Skeletal muscle tissue (tissue), 3 donors: ENCODE measurements at regions not wholly inside any gene's neighbourhood (a gene's known extent, or its start where the extent isn't known, plus 50 kb on each side); places are given as distances from the start of the nearest gene placed in this dataset.

Experiments used
- H3K27ac ChIP-seq: one replicate; pipeline ENCODE4 v1.7.0; 2013; ENCODE audit warnings: mild to moderate bottlenecking, low read depth, low read length, inconsistent platforms
- H3K27me3 ChIP-seq, 3 donors: one replicate each; pipeline ENCODE4 v1.7.0; 2013; ENCODE audit warnings: low read length in 3 of 3; ENCODE audit not compliant: control insufficient read depth in 3 of 3, insufficient read depth in 3 of 3
- H3K36me3 ChIP-seq, 3 donors: one replicate each; pipeline ENCODE4 v1.7.0; 2013; ENCODE audit warnings: low read length in 3 of 3; ENCODE audit not compliant: control insufficient read depth in 3 of 3, insufficient read depth in 3 of 3
- H3K4me1 ChIP-seq, 3 donors: one replicate each; pipeline ENCODE4 v1.7.0; 2013; ENCODE audit warnings: low read length in 3 of 3, mild to moderate bottlenecking in 3 of 3; ENCODE audit not compliant: control insufficient read depth in 3 of 3, insufficient read depth in 3 of 3
- H3K4me3 ChIP-seq, 3 donors: one replicate each; pipeline ENCODE4 v1.7.0; 2013; ENCODE audit warnings: low read length in 3 of 3
- H3K9ac ChIP-seq, 3 donors: one replicate each; pipeline ENCODE4 v1.7.0; 2013; ENCODE audit warnings: low read length in 3 of 3, mild to moderate bottlenecking in 3 of 3, moderate library complexity in 2 of 3, low read depth in 1 of 3
- H3K9me3 ChIP-seq, 3 donors: one replicate each; pipeline ENCODE4 v1.7.0; 2013; ENCODE audit warnings: low read length in 3 of 3; ENCODE audit not compliant: control insufficient read depth in 3 of 3
- donor health status: Osteomylitis.

DNA sequence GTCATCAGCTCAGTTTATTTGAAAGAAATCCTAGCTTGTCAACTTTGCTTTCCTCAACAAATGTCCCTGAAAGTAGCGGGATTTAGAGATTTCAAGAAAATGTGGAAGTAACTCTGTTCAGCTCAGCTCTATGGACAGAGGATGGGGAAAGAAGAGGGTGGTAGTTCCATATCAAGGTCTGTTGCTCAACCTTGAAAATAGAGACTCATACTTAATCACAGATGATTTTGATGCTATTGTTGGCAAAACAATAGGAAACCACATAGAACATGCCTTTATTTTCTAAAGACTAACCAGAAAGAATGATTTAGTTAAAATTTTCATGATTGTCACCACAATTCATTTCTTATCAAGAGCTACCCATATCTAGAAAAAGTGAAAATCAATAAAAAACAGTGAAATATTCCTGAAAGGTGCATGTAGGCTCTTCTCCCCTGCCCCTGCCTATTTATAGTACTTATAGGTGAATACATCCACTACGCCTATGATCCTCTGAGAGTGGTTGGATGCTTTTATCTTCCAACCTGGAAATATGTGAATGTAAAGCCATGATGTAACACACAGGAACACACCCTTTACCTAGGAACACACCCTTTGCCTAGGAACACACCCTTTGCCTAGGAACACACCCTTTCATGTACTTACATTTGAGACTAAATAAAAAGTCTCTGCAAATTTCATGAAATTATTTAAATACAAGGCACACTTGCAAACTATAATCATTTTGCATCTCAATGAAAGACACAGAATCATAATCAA lies 65.8 kb downstream of the ETAA1 start:
- Histone ChIP-seq H3K27me3 (no peaks in the 10 kb centered on the region), H3K9me3 (no peaks in the 10 kb centered on the region), H3K27ac (no peak overlapping the region), H3K4me3 (no peak overlapping the region), H3K9ac (no peak overlapping the region), H3K4me1 (peaks cover 0 to 8% (median 6%) of the 10 kb centered on the region in 3 donors), H3K36me3 (no peaks in the 10 kb centered on the region)

- Histone ChIP-seq H3K4me1 (peaks cover 0 to 8% (median 6%) of the 10 kb centered on the region in 3 donors), H3K27ac (peak overlapping the region; percentile 51), H3K9ac (no peak overlapping the region), H3K9me3 (no peaks in the 10 kb centered on the region), H3K4me3 (no peak overlapping the region), H3K36me3 (no peaks in the 10 kb centered on the region), H3K27me3 (no peaks in the 10 kb centered on the region)
These were observed 66.7 kb downstream of the ETAA1 start for GRCh38 chr2:67463810-67464209.

- H3K9me3 ChIP-seq = no peaks in the 10 kb centered on the region
- no peaks in the 10 kb centered on the region for H3K27me3 ChIP-seq
- peaks cover 0 to 8% (median 6%) of the 10 kb centered on the region in 3 donors for H3K4me1 ChIP-seq
- H3K27ac ChIP-seq = no peak overlapping the region
- no peaks in the 10 kb centered on the region for H3K36me3 ChIP-seq
- H3K4me3 ChIP-seq = no peak overlapping the region
- H3K9ac ChIP-seq = no peak overlapping the region
These were observed 68.5 kb downstream of the ETAA1 start for GRCh38 chr2:67465623-67466022.

- Histone ChIP-seq H3K27me3 (no peaks in the 10 kb centered on the region), H3K9ac (no peak overlapping the region), H3K4me3 (no peak overlapping the region), H3K27ac (no peak overlapping the region), H3K36me3 (no peaks in the 10 kb centered on the region), H3K4me1 (peaks cover 0 to 8% (median 6%) of the 10 kb centered on the region in 3 donors), H3K9me3 (no peaks in the 10 kb centered on the region)
These were observed 69.6 kb downstream of the ETAA1 start for GRCh38 chr2:67466734-67467133.

GRCh38 chr2:67471681-67472080 lies 74.5 kb downstream of the ETAA1 start:
- H3K27me3 ChIP-seq = no peaks in the 10 kb centered on the region
- no peaks in the 10 kb centered on the region for H3K4me1 ChIP-seq
- H3K27ac ChIP-seq = no peak overlapping the region
- no peak overlapping the region for H3K4me3 ChIP-seq
- H3K36me3 ChIP-seq = no peaks in the 10 kb centered on the region
- H3K9ac ChIP-seq = no peak overlapping the region
- H3K9me3 ChIP-seq = no peaks in the 10 kb centered on the region

DNA sequence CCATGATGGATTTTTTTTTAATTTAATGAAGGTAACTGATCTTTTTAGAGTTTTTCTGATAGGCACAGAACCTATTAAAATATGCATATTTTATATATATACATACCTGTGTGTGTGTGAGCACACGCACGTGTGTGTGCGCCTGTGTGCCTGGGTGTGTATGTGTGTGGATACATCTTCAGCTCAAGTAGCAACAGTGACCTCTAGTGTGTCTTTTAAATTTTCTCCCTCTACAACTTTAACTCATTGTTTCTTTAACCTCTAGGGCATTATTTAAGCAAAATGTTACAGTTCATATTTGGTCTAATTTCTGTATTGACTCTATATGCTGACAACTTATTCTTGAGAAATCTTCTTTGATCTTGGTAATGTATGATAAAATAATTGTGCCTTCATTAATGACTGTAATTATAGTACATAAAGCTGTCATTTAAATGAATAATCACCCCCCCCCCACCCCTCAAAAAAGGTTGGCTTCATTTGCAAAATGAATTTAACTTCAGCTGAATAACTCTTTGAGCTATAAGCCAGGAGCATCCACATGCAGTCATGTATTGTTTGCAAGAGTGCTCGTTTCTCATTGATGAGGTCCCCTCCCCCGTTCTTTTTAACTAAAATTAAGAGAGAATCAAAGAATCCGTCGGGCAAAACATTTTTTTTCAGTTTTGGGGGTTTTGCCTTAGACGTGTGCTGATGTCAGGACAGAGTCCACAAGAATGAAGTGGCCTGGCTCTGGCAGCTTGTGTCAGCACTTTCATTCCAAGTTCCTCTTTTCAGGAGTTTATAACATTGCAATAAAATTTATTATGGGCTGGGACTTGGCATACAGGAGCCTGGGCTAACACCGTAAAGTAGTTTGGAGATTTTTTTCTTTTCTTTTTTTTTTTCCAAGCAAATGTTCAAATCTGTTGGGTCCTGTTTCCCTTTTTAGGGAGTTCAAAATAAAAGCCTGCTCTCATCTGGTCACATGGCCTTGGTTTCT lies 80.0 kb downstream of the ETAA1 start:
- Histone ChIP-seq H3K4me3 (no peak overlapping the region), H3K9ac (no peak overlapping the region), H3K27me3 (no peaks in the 10 kb centered on the region), H3K4me1 (no peaks in the 10 kb centered on the region), H3K36me3 (no peaks in the 10 kb centered on the region), H3K9me3 (no peaks in the 10 kb centered on the region), H3K27ac (no peak overlapping the region)

DNA sequence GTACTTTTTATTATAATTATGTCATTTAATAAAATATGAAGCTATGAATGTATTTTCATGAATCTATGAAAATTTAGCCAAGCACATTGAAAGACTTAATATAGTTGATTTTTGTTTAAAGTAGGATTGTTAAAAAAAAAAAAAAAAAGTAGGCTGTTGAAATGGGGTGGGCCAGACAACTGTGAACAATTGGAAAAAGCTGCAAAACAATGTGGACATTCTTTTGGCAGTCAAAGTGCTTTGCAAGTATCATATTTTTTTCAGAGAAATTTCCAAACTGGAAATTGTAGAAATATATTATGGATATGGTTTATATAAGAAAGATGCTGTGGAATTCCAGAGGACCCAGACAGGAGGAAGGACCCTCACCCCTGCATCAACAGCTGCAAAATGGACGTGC lies 82.1 kb downstream of the ETAA1 start:
- Histone ChIP-seq H3K4me1 (no peaks in the 10 kb centered on the region), H3K27me3 (no peaks in the 10 kb centered on the region), H3K9me3 (no peaks in the 10 kb centered on the region), H3K4me3 (no peak overlapping the region), H3K9ac (no peak overlapping the region), H3K36me3 (no peaks in the 10 kb centered on the region), H3K27ac (no peak overlapping the region)

DNA sequence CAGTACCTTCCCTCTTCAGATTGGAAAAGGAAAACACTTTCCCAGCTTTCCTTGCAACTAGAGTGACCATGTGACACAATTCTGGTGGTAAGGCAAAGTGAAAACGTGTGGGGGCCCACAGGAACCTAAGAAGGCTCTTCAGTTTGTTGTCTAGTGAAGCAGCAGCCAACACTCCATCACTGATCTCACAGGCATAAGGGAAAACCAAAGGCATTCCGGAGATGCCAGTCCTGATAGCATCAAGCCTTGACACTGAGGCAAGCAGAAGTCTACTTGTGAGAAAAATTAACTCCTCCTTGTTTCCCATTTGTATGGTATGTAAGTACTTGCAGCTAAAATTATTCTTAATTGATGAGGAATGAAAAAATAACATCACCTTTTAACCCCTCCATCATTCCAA lies 88.3 kb downstream of the ETAA1 start:
- Histone ChIP-seq H3K27me3 (no peaks in the 10 kb centered on the region), H3K4me3 (no peak overlapping the region), H3K36me3 (no peaks in the 10 kb centered on the region), H3K27ac (no peak overlapping the region), H3K9ac (no peak overlapping the region), H3K9me3 (no peaks in the 10 kb centered on the region), H3K4me1 (no peaks in the 10 kb centered on the region)

GRCh38 chr2:67486041-67486796 lies 89.1 kb downstream of the ETAA1 start:
- Histone ChIP-seq H3K9ac (no peak overlapping the region), H3K4me3 (no peak overlapping the region), H3K9me3 (no peaks in the 10 kb centered on the region)

More at GRCh38 chr2:67486041-67486796, 89.1 kb downstream of the ETAA1 start:
- H3K4me1 ChIP-seq = no peaks in the 10 kb centered on the region
- no peaks in the 10 kb centered on the region for H3K27me3 ChIP-seq
- H3K27ac ChIP-seq = no peak overlapping the region
- no peaks in the 10 kb centered on the region for H3K36me3 ChIP-seq
